Neural progenitor cell (in vitro differentiated cells): ENCODE measurements at regions not wholly inside any gene's neighbourhood (a gene's known extent, or its start where the extent isn't known, plus 50 kb on each side); places are given as distances from the start of the nearest gene placed in this dataset.

ENCODE experiments used
- CTCF ChIP-seq: fragments of 200-600 bp; sonication (generic); IDR thresholded peaks from 2 replicates; pipeline ENCODE4 v1.5.1; 2017; ENCODE audit warnings: antibody characterized with exemption, mild to moderate bottlenecking
- EZH2phosphoT487 ChIP-seq: fragments of 200-600 bp; sonication (generic); IDR thresholded peaks from 2 replicates; pipeline ENCODE4 v1.6.1; 2017; ENCODE audit warnings: antibody characterized with exemption

GRCh38 chr5:1668141-1668721 is 131.4 kb downstream of the MRPL36 start:
- TF ChIP-seq CTCF (peak; percentile 6), EZH2phosphoT487 (peak; percentile 23)
